ENCODE measurements at regions not wholly inside any gene's neighbourhood (a gene's known extent, or its start where the extent isn't known, plus 50 kb on each side); places are given as distances from the start of the nearest gene placed in this dataset.

DNA sequence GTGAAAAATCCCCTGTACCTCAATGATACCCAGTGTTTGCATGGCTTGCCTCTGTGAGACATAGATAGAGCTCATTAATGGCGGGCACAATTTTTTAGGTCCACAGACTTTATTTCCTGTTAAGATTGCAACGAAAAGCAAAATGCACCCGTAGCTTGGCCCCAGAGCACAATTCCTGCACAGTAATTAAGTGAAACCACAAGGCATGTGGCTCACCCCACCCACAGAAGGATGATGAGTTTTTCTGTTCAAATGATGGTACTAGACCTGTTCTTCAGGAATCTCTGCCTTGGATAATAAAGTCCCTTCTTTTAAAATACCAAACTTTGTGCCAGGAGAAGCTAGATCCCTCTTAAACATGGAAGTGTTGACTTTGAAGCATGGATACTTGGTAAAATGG, 738.1 kb downstream of the QKI start:
- DNase-seq (ENCODE audit: low read depth), result no peak

DNA sequence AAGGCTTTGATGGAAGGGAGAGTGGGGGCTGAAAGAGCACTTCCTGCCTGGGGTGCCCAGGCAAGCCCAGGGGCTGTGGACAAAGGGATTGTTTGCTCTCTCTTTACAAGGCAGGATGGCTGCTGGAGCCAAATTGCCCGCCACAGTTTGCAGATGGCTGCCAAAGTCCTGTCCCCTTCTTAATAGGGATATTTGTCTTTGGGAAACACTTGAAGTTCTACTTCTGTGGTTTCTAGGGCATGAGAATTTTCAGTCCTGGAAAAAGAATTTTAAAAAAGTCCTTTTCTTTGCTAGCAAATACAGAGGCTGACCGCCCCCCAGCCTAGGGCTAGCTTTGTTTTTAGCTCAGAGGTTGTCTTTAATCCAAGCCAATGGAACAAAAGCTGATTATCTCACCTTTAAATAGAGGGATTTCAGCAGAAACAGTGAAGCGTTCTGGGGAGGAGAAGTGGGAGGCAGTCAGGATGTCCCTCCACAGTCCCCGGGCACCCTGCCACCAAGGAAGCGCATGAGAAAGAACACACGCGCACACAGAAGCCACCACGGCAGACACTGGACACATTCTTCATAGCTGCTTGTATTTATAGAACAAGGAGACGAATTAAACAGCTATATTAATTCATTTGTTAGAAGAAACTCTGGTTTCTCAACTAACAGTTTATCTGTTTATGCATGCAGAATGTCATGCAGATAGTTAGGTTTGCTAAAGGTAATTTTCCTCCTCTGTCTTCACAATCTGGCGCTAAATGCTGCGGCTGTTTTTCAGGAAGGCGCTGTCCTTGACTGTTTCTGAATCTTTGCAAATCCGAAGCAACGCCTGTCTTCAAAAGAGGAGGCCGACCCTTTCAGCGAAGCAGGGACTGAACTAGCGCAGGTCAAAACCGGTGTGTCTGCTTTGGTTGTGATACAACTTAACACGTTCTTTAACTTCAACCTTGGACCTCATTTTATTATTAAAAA, 736.9 kb downstream of the QKI start:
- no peak for DNase-seq (ENCODE audit: low read depth)

GRCh38 chr6:164150232-164150631, 735.7 kb downstream of the QKI start:
- no peak for DNase-seq (ENCODE audit: low read depth)

GRCh38 chr6:164148788-164149187, 734.3 kb downstream of the QKI start:
- no peak for DNase-seq (ENCODE audit: low read depth)

GRCh38 chr6:164144316-164144715, 729.8 kb downstream of the QKI start:
- no peak for DNase-seq (ENCODE audit: low read depth)

- no peak for DNase-seq (ENCODE audit: low read depth)
Observed at GRCh38 chr6:164142322-164142721, 727.8 kb downstream of the QKI start.

GRCh38 chr6:164135511-164136132, 721.1 kb downstream of the QKI start:
- DNase-seq (ENCODE audit: low read depth), result no peak

DNA sequence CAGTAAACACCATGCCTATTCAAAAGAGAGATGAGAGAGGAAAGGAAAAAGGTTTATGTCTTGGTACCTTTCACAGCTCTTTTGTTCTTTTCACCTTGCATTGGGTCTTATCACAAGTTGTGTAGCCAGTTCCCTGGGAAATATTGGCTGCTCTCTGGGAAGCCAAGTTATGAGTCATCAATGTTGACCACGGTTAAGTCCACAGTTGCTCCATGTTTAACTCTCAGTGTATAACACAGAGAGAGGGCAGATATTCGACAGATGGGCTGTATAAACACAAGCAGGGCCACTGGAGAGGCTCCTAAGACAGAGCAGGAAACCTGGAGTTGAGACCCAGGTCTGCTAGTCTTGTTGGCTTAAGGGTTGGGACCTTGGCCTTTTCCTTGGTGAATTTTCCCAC, 718.6 kb downstream of the QKI start:
- no peak for DNase-seq (ENCODE audit: low read depth)

GRCh38 chr6:164130585-164130984, 716.1 kb downstream of the QKI start:
- no peak for DNase-seq (ENCODE audit: low read depth)

- DNase-seq (ENCODE audit: low read depth), result no peak
Observed at GRCh38 chr6:164130151-164130550, 715.6 kb downstream of the QKI start.

DNA sequence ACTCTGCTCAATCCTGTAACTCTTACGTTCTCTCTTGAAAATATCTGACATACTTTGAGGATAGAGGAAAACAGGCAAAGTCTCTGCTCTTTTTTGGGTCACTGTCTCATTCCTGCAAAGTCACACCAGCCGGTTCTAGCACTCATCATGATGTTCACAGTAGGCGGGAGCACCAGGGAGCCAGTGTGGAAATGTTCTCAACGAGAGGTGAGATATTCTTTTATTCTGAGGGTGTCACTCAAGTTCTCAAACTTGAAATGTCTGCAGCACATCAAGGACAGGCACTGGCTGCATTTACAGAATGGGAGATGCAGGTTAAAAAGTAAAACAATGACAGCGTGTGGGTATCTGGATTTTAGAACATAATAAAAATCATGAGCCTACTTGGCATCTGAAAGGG, 714.7 kb downstream of the QKI start:
- no peak for DNase-seq (ENCODE audit: low read depth)

DNA sequence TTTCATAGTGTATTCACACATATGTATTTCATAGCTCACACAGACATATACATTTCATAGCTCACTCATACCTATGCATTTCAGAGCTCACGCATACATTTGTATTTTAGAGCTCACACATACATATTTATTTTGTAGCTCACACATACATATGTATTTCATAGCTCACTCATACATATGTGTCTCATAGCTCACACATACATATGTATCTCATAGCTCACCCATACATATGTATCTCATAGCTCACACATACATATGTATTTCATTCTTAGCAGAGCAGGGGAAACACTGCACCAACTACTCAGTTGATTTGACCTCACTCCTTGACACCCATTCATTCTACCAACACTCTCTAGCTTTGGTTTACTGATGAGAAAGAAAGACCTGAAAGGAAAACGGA, 713.6 kb downstream of the QKI start:
- no peak for DNase-seq (ENCODE audit: low read depth)

DNA sequence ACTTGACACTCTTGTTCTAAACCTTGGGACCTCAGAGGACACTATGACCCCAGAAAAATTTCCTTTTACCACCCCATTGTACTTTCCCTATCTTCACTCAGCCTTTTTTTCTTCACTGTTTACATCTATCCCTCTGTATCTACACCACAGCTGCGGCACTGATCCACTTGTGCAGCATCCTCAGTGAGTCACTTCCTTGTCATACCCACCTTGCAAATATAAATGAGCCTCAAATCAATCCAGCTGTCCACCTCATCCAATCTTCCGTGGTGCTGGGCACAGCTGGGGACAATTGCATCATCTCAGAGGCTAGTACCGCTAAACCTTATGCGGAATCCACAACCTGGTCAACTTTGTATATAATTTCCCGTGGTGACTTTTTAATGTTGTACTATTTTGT, 710.5 kb downstream of the QKI start:
- DNase-seq (ENCODE audit: low read depth), result no peak

- no peak for DNase-seq (ENCODE audit: low read depth)
Observed at GRCh38 chr6:164124473-164124872, 710.0 kb downstream of the QKI start.

GRCh38 chr6:164122109-164122508, 707.6 kb downstream of the QKI start:
- no peak for DNase-seq (ENCODE audit: low read depth)

GRCh38 chr6:164121527-164121926, 707.0 kb downstream of the QKI start:
- no peak for DNase-seq (ENCODE audit: low read depth)

DNA sequence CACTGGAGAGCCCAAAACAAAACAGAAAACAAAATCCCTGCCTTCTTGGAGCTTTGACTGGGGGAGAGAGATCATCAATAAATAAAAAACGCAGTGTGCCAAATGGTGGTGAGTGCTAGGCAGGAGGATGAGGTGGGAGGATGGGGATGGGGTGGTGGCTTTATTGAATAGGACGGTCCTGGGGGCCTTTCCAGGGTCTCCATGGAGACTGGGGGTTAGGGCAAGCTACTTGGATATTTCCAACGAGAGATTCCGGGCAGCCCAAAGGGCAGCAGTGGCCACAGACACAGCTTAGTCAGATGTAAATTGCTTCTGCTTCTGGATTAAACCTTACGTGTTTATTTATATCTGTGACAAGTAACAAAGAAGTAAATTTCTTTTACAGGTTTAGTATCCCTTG, 700.1 kb downstream of the QKI start:
- DNase-seq (ENCODE audit: low read depth), result no peak

DNA sequence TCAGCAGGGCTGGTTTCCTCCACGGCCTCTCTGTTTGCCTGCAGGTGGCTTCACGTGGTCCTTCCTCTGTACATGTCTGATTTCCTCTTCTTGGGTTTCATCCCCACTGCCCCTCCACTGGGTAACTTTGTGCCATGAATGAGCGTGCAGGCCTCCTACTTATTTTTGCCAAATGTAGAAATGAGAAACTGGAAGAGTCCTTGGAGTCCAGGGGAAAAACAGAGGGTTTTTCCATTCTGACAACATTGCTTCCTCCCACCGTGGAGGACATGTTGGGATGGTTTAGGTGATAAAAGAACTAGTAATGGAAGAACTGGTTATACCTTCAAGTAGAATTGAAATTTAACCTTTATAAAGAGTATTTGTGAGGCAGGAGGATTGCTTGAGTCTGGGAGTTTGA, 699.5 kb downstream of the QKI start:
- DNase-seq (ENCODE audit: low read depth), result no peak

DNA sequence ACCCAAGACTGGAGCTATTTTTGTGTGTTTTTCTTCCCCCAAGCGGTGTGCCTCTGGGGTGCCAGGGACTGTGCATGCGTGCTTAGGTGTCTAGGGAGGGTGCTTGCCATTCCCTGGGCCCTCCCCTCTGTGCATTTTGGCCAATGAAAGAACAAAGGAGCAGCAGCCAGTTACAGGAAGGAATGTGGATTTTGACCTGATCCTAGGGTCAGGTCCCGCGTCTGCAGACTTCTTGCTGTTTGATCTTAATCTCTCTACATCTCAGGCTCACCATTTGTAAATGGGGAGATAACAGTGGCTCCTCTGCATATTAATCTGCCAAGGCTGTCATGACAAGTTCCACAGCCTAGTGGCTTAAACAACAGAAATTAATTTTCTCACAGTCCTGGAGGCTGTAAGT, 699.1 kb downstream of the QKI start:
- DNase-seq (ENCODE audit: low read depth), result no peak

- DNase-seq (ENCODE audit: low read depth), result no peak
Observed at GRCh38 chr6:164109770-164110140, 695.2 kb downstream of the QKI start.

GRCh38 chr6:164108869-164109769, 694.6 kb downstream of the QKI start:
- DNase-seq (ENCODE audit: low read depth), result no peak

- no peak for DNase-seq (ENCODE audit: low read depth)
Observed at GRCh38 chr6:164108092-164108491, 693.6 kb downstream of the QKI start.

All from HS-5 (cell line).